Amniotic stem cell (primary cell): ENCODE measurements at regions not wholly inside any gene's neighbourhood (a gene's known extent, or its start where the extent isn't known, plus 50 kb on each side); places are given as distances from the start of the nearest gene placed in this dataset.
"Not testable (repeated sequence)": the region's sequence is repeated elsewhere in the genome, so short reads cannot be mapped to it uniquely, and the experiment has no call there.

ENCODE experiments used
- DNase-seq: peaks from one replicate; lab custom pipeline; 2025; lab: John Stamatoyannopoulos, UW

GRCh38 chr21:17045214-17045853 lies 467.5 kb upstream of the CXADR start:
- no peak for DNase-seq

- DNase-seq, result no peak
Observed at GRCh38 chr21:17048974-17049373, 463.9 kb upstream of the CXADR start.

DNA sequence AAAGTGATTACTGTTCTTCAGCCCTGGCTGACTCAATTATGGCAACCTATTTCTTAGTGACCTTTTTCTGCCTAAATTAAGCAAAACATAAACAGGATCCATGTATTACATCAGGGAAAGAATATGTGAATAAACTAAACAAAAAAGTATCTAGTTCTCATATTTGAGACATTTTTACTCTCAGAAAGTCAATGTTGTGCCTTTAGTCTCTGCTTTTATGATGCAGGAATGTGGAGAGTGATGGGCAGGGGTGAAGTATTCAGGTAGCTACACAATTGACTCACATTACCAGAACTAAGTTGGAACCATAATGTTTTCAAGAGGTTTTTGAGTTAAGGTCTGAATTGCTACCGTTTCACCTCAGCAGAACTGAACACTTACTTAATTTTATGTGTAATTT lies 462.7 kb upstream of the CXADR start:
- no peak for DNase-seq

GRCh38 chr21:17050646-17051045 lies 462.2 kb upstream of the CXADR start:
- DNase-seq, result no peak

- DNase-seq, result no peak
Observed at GRCh38 chr21:17051054-17051453, 461.8 kb upstream of the CXADR start.

GRCh38 chr21:17053321-17053720 lies 459.5 kb upstream of the CXADR start:
- DNase-seq, result no peak

- no peak for DNase-seq
Observed at GRCh38 chr21:17059936-17060335, 452.9 kb upstream of the CXADR start.

DNA sequence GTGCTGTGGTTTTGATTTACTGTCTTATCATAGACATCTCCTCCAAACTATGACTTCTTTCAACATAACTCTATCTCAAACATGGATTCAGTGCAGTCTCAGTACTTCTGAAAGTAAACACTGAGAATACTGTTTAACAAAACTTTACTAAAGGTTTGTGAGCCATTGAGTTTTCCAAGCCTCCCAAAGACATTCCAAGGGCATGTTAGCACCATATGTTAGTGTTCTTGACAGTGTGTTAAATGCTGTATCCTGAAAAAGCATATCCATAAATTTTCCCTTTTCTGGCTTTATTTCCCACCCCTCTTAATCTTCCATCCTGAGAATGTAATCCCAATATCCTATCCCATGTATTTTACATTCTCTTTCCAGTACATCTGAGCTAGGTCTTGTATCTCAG lies 446.8 kb upstream of the CXADR start:
- DNase-seq, result no peak

DNA sequence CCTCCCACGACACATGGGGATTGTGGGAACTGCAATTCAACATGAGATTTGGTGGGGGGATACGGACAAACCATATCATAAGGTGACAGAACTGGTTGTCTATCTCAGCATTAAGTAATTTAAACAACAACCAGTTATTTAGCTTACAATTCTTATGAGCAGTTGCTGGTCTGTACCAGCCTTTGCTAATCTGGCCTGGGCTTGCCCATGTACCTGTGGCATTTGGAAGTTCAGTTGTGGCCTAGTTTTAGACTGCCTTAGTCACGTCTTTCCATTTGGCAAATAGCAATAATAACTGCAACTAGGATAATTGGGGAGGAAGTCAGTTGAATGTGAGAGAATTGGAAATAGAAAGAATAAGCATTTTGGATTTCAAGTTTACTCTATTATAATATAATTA lies 441.8 kb upstream of the CXADR start:
- DNase-seq, result no peak

DNA sequence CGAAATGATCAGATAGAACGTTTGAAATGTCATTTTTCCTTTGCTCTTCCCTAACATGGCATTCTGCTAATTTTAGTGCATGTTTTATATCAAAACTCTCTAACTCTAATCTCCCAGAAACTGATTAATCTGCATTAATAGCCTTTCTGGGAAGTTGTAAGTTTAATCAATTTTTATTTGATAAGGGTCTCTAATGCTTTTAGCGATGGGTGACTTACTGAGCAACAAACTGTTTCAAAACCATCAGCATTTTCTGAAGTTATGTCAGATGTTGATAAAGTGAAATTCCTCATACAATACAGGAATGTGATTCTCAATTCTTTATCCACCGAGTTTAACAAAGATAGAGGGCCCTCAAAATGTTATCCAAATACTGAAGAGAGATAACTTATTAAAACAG lies 431.6 kb upstream of the CXADR start:
- DNase-seq, result no peak

GRCh38 chr21:17082843-17083483 lies 429.9 kb upstream of the CXADR start:
- DNase-seq, result no peak

DNA sequence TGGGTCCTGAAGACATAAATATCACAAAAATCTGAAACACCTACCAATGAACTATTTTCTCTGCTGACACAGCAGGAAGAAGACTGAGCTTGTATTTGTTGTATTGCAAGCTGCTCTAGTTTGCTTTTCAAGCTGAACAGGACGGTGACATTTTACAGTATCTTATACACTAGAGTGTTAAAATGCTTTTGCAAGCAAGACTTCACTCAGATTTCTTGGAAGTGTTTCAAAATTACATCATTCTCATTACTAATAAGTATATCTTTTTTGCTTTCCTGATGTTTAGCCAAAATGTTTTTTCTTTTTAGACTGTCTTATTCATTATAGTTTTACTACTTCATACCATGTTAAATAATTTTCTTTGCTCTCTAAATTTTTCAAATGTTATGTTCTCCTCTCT lies 427.1 kb upstream of the CXADR start:
- DNase-seq, result no peak

- DNase-seq, result no peak
Observed at GRCh38 chr21:17088500-17088899, 424.3 kb upstream of the CXADR start.

DNA sequence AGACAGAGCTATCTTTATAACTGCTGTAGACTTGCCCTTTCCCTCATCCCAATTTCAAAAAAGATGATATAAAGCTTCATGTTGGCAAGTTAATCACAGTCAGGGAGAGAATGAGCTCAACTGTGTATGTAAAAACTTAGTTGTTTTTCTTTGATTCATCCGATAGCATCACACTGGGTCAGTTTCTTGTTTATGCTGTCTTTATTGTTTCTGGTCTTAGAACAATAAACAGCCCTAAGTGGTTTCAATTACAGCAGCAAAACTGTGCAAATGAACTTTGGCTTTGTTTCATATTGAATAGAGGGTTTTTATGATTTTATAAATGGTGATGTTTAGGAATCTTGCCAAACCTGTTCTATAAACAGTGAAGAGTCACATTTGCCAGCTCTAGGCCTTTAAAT lies 423.8 kb upstream of the CXADR start:
- DNase-seq, result no peak

DNA sequence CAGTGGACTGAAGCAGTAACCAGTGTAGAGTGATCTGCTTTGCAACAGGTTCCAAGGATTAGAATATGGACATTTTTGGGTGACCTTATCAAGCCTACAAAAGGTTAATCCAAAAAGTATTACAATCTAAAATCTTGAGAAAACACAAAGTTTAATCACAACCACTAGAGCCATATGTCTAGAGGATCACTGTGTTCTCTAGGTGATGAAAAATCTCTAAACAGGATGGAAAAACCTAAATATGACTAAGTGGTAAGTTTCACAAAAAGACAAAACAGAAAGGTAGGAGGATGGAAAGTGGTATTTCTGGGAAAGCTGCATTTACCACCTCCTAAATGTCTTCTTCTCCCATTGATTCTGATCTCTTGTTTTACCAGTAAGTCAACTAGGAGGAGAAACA lies 411.1 kb upstream of the CXADR start:
- DNase-seq, result no peak

DNA sequence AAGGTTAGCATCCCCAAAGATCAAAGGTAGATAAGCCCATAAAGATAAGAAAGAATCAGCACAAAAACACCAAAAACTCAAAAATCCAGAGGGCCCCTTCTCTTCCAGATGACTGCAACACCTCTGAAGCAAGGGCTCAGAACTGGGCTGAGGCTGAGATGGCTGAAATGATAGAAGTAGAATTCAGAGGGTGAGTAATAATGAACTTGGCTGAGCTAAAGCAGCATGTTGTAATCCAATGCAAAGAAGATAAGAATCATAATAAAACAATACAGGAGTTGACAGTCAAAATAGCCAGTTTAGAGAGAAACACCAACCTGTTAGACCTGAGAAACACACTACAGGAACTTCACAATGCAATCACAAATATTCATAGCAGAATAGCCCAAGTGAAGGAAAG lies 406.9 kb upstream of the CXADR start:
- DNase-seq, result no peak

DNA sequence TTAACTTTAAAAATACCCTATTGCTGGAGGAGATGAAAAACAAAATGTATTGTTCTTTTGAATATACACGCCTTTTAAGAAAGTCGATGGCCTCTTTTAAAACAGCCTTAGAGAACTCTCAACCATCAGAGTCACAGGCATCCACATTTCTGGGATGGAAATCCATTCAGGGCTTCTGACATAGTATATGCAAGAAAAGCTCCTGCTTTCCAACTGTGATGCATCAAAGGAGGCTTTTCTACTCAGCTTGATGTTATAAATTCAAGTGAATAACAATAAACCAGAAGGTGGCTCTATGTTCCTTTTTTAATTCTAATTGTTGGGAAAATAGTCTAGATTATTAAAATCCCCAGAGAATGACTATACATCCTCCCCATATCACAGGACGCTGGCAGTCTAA lies 398.8 kb upstream of the CXADR start:
- DNase-seq, result no peak

DNA sequence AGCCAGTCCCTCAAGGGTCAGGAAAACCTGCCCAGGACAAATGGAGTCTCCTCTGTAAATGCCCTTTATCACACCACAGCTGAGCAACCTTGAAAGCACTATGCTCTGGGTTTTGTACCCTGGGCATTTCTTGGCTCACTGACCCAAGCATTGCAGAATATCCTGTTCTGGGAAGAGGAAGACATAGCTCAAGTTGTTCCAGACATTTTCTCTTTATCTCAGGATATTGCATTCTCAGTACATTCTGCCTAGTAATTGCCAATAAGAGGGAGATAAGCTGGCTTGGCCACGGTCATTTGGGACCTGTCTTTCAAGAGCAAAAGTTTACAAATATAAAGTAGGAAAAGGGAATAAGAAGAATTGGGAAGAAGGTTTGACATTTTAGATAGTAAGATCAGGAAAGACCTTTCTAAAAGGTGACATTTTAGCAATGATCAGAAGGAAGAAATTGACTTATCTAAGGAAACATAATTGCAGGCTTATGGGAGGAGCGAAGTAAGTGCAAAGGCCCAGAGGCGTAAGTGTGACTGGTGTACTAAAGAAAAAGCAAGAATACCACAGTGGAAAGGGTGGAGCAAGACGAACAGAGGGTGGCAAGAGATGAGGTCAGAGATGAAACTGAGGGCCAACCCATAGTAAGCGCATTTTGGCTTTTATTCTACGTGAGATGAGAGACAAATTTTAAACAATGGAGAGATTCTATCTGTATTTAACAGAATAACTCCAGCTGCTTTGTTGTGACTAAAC lies 394.0 kb upstream of the CXADR start:
- no peak for DNase-seq

- DNase-seq, result no peak
Observed at GRCh38 chr21:17119466-17120297, 393.2 kb upstream of the CXADR start.

DNA sequence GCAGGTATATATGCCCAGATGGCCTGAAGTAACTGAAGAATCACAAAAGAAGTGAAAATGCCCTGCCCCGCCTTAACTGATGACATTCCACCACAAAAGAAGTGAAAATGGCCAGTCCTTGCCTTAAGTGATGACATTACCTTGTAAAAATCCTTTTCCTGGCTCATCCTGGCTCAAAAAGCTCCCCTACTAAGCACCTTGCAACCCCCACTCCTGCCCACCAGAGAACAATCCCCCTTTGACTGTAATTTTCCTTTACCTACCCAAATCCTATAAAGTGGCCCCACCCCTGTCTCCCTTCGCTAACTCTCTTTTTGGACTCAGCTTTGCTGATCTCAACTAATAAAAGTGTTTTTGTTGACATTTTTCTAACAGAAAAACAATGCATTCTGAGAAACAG lies 385.4 kb upstream of the CXADR start:
- DNase-seq, result not testable (repeated sequence)

- no peak for DNase-seq
Observed at GRCh38 chr21:17128132-17128531, 384.7 kb upstream of the CXADR start.

GRCh38 chr21:17139159-17139558 lies 373.7 kb upstream of the CXADR start:
- not testable (repeated sequence) for DNase-seq

DNA sequence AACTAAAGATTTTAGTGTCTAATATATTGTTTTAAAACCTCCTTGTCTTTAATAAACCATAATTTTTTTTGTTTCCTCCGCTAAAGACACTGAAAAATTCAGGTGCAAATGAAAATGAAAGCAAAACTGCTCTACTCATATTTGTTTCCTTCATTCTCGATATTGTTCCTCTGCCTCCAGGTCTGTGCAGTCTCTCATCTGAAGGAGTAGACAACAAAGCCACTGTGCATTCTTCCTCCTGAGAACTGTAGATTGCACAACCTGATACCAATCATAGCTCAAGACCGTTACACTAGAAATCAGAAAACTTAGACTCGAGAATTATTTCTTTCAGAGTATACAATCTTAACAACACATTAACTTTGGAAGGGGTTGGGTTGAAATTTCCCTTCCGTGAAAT lies 373.1 kb upstream of the CXADR start:
- DNase-seq, result no peak
